Ishikawa (cell line): ENCODE measurements at regions not wholly inside any gene's neighbourhood (a gene's known extent, or its start where the extent isn't known, plus 50 kb on each side); places are given as distances from the start of the nearest gene placed in this dataset.

Experiments
- CEBPB ChIP-seq: IDR thresholded peaks from 2 replicates; pipeline ENCODE4 v1.6.1; 2012
- CREB1 ChIP-seq: IDR thresholded peaks from 2 replicates; pipeline ENCODE4 v1.6.1; 2012; ENCODE audit warnings: low read depth
- EGR1 ChIP-seq: IDR thresholded peaks from 2 replicates; pipeline ENCODE4 v1.6.1; 2012
- EP300 ChIP-seq: IDR thresholded peaks from 2 replicates; pipeline ENCODE4 v1.6.1; 2012; ENCODE audit warnings: borderline replicate concordance
- FOXM1 ChIP-seq: IDR thresholded peaks from 2 replicates; pipeline ENCODE4 v1.6.1; 2012; ENCODE audit warnings: low read depth, borderline replicate concordance
- NFIC ChIP-seq: IDR thresholded peaks from 2 replicates; pipeline ENCODE4 v1.6.1; 2012
- RAD21 ChIP-seq: IDR thresholded peaks from 2 replicates; pipeline ENCODE4 v1.6.1; 2012; ENCODE audit warnings: low read depth
- TAF1 ChIP-seq: IDR thresholded peaks from 2 replicates; pipeline ENCODE4 v1.6.1; 2012; ENCODE audit warnings: low read depth, mild to moderate bottlenecking
- TCF12 ChIP-seq: IDR thresholded peaks from 2 replicates; pipeline ENCODE4 v1.6.1; 2012; ENCODE audit warnings: low read depth
- TEAD4 ChIP-seq: IDR thresholded peaks from 2 replicates; pipeline ENCODE4 v1.6.1; 2012
- YY1 ChIP-seq: IDR thresholded peaks from 2 replicates; pipeline ENCODE4 v1.6.1; 2012; ENCODE audit warnings: low read depth
- ZBTB7A ChIP-seq: IDR thresholded peaks from 2 replicates; pipeline ENCODE4 v1.6.1; 2012; ENCODE audit warnings: low read depth
- TF ChIP-seq, protein P1 (sequence below): IDR thresholded peaks from 2 replicates; pipeline ENCODE4 v1.6.1; 2012; ENCODE audit warnings: low read depth, mild to moderate bottlenecking
- TF ChIP-seq, protein P2 (sequence below): IDR thresholded peaks from 2 replicates; pipeline ENCODE4 v1.6.1; 2012
- TF ChIP-seq, protein P3 (sequence below): IDR thresholded peaks from 2 replicates; pipeline ENCODE4 v1.6.1; 2012

DNA sequence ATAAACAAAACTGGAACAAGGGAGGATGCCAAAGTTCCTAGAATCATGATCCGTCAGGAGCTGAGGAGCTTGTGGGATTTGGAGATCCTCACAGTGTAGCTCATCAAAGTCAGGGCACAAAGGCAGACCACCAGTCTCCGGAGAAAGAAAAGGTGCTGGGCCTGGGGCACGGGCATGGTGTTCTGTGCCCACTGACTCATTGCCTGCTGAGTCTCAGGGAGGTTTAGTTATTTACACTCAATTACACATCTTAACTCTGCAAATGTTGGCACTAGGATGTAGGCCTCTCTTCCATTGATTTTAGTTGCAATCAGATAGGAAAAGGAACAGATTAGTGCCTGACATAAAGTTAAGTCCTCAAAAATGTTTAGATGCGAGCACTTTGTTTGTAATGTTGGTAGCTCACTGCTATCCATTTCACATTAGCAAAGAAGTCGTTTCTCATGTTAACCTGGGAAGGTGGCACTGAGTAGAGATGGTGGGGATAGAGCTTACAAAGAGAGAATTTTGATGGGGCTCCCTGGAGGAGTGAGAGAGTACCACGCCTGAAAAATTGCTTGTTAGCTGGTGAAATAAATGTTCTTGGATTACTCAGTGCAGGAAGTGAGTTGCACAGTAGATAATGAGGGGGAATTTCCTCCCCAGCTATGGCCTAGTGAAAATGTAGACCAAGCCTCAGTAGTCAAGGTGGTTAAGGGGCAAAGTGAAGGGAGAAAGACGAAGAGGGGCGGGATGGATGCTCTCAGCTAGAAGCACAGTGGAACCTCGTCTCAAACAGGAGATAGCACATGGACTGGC, 109.5 kb upstream of the CD180 start:
- TF ChIP-seq CREB1 (no peak), EGR1 (no peak), TCF12 (no peak), NFIC (no peak), RAD21 (no peak), ZBTB7A (no peak), TEAD4 (no peak), EP300 (no peak), TAF1 (no peak), FOXM1 (no peak), YY1 (no peak), CEBPB (no peak)
- TF ChIP-seq, protein P1, sequence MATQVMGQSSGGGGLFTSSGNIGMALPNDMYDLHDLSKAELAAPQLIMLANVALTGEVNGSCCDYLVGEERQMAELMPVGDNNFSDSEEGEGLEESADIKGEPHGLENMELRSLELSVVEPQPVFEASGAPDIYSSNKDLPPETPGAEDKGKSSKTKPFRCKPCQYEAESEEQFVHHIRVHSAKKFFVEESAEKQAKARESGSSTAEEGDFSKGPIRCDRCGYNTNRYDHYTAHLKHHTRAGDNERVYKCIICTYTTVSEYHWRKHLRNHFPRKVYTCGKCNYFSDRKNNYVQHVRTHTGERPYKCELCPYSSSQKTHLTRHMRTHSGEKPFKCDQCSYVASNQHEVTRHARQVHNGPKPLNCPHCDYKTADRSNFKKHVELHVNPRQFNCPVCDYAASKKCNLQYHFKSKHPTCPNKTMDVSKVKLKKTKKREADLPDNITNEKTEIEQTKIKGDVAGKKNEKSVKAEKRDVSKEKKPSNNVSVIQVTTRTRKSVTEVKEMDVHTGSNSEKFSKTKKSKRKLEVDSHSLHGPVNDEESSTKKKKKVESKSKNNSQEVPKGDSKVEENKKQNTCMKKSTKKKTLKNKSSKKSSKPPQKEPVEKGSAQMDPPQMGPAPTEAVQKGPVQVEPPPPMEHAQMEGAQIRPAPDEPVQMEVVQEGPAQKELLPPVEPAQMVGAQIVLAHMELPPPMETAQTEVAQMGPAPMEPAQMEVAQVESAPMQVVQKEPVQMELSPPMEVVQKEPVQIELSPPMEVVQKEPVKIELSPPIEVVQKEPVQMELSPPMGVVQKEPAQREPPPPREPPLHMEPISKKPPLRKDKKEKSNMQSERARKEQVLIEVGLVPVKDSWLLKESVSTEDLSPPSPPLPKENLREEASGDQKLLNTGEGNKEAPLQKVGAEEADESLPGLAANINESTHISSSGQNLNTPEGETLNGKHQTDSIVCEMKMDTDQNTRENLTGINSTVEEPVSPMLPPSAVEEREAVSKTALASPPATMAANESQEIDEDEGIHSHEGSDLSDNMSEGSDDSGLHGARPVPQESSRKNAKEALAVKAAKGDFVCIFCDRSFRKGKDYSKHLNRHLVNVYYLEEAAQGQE, result no peak
- TF ChIP-seq, protein P2, sequence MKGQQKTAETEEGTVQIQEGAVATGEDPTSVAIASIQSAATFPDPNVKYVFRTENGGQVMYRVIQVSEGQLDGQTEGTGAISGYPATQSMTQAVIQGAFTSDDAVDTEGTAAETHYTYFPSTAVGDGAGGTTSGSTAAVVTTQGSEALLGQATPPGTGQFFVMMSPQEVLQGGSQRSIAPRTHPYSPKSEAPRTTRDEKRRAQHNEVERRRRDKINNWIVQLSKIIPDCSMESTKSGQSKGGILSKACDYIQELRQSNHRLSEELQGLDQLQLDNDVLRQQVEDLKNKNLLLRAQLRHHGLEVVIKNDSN, result no peak
- TF ChIP-seq, protein P3, sequence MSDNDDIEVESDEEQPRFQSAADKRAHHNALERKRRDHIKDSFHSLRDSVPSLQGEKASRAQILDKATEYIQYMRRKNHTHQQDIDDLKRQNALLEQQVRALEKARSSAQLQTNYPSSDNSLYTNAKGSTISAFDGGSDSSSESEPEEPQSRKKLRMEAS, result no peak

DNA sequence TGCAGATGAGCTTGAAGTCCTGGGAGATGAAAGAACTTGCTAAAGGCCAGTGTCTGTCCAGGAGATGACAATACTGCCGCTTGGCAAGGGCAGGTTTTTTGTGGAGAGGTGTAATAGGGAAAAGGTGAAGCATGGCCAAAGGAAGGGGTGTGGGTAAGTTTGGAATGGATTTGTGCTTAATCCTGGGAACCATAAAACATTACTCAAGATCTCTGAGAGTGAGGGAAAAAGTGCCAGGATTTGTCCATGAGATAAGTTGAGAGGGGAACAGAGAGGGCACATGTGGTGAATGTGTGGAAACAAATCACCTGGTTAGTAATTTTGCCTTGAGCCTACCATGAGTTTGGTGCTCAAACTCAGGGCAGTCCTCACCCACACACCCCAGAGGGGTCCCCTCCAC, 108.8 kb upstream of the CD180 start:
- TF ChIP-seq TAF1 (no peak), ZBTB7A (no peak), RAD21 (no peak), EP300 (no peak), TEAD4 (no peak), CREB1 (no peak), EGR1 (no peak), YY1 (no peak), NFIC (no peak), FOXM1 (no peak), CEBPB (no peak)
- TF ChIP-seq, protein P3, result no peak
- TF ChIP-seq, protein P2, result no peak
- TF ChIP-seq, protein P1, result no peak

DNA sequence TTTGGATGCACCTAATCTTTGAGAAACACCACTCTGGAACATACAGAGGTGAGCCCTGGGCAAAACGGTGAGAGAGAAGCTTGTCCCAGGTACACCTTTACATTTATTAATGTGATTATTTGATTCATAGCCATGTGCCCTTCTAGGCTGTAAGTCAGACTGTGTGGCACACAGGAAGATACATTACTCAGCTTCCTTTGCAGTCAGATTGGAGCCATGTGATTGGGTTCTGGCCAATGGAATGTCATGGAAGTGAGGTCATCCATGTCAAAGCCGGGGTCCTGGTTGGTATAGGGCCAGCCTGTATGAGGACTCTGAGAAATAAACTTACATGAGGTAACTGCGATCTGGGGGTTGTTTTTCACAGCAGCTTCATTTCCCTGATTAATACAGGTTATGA, 106.8 kb upstream of the CD180 start:
- TF ChIP-seq, protein P2, result peak; percentile 62
- TF ChIP-seq FOXM1, result no peak

DNA sequence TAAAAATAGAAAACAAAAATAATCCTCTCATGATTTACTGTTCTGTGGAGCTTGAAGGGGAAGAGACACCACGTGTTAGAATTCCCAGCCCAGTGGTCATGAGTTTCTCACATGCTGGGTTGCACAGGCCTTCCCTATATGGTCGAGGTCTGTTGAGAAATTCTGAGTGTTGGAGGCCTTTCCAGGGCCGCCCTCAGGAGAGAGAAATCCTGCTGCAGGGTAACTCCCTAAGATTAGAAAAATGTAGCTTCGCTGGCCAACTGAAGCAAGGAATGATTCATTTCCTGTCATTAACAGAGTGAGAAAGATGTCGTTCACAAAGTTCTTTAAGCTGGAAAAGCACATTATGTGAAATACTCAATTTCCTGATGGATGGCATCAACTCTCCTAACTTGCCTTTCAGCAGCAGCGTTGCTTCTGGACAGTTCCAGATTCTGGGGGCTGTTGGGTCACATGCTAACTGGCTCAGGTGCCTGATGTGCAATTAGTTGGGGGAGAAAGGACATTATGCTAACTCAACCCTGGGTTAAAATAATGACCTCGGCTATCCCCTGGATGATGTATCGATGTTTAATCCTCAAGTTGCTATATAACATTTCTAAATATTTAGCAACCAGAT, 104.8 kb upstream of the CD180 start:
- no peak for TF ChIP-seq TCF12
- no peak for TF ChIP-seq CEBPB
- TF ChIP-seq, protein P3, result peak; percentile 63; the same call in 1 of the 2 replicates

DNA sequence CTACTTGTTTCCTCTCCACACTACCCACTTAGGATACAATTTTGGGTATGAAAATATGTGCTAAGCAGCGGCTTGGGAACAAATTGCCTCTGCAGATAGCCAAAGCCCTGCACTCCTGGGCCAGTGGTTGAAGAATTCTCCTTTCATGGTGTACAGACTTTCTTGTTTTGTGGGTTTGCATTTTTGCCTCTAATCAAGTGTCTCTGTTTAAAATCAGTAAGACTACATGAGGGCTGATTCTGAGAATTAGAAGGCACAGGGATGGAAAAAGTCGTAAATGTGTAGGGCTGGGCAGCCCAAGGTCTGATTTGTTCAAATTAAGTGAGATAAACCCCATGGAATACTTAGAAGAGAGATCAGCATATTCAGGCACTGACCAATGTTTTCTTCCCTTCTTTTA, 103.7 kb upstream of the CD180 start:
- TF ChIP-seq TCF12 (no peak), EGR1 (no peak), NFIC (no peak), ZBTB7A (no peak), YY1 (no peak), CEBPB (no peak), CREB1 (no peak), TAF1 (no peak), EP300 (no peak)
- TF ChIP-seq, protein P1, result no peak
- TF ChIP-seq, protein P3, result no peak
- TF ChIP-seq, protein P2, result no peak
